Stomach (tissue), 4 donors: ENCODE measurements at regions not wholly inside any gene's neighbourhood (a gene's known extent, or its start where the extent isn't known, plus 50 kb on each side); places are given as distances from the start of the nearest gene placed in this dataset.

Experiments
- EP300 ChIP-seq: sonication (generic); formaldehyde crosslinking; IDR thresholded peaks from one replicate; pipeline ENCODE4 v1.6.1; 2017; ENCODE audit warnings: antibody characterized with exemption
- POLR2A ChIP-seq, 4 donors: fragments of 450-650 bp; IDR thresholded peaks; one replicate each; pipeline ENCODE4 v1.6.1; 2016; ENCODE audit warnings: antibody characterized with exemption in 4 of 4, control low read depth in 2 of 4, mild to moderate bottlenecking in 1 of 4, moderate library complexity in 1 of 4
- POLR2AphosphoS5 ChIP-seq, 3 donors: sonication (generic); formaldehyde crosslinking; IDR thresholded peaks; one replicate each; pipeline ENCODE4 v1.6.1; 2016; ENCODE audit warnings: antibody characterized with exemption in 3 of 3
- TF ChIP-seq, protein P1 (sequence below), 7 experiments: fragments of 450-650 bp in 4 of 7; fragments of 200-600 bp in 3 of 7; sonication (generic) in 3 of 7; IDR thresholded peaks; one replicate each; pipeline ENCODE4 v1.5.1; 2016 to 2019; ENCODE audit warnings: antibody characterized with exemption in 7 of 7, control low read depth in 2 of 7, mild to moderate bottlenecking in 1 of 7

DNA sequence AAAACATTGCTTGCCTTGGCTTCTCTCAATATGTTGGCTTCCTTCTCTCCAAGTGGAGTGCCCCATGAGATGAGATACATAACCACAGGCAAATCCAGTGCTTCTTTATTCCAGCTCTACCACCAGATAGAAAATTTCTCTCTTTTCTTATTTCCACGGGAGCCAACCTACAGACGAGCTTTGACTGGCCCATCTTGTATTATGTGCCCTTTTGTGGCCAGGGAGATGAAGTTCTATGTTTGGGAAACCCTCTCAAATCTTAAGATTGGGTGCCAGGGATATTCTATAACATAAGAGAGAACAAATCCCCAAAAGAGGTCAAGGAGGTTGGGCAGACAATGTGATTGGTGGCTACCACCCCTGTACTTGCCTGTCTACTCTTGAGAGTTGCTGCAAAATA lies 351.8 kb downstream of the ZNF326 start:
- TF ChIP-seq, protein P1, sequence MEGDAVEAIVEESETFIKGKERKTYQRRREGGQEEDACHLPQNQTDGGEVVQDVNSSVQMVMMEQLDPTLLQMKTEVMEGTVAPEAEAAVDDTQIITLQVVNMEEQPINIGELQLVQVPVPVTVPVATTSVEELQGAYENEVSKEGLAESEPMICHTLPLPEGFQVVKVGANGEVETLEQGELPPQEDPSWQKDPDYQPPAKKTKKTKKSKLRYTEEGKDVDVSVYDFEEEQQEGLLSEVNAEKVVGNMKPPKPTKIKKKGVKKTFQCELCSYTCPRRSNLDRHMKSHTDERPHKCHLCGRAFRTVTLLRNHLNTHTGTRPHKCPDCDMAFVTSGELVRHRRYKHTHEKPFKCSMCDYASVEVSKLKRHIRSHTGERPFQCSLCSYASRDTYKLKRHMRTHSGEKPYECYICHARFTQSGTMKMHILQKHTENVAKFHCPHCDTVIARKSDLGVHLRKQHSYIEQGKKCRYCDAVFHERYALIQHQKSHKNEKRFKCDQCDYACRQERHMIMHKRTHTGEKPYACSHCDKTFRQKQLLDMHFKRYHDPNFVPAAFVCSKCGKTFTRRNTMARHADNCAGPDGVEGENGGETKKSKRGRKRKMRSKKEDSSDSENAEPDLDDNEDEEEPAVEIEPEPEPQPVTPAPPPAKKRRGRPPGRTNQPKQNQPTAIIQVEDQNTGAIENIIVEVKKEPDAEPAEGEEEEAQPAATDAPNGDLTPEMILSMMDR (IDR thresholded peaks at IDR 0.05), result no peak
- TF ChIP-seq POLR2A (IDR thresholded peaks at IDR 0.05) (no peak), POLR2AphosphoS5 (IDR thresholded peaks at IDR 0.05) (no peak), EP300 (no peak)
